Fibroblast of villous mesenchyme (primary cell): ENCODE measurements at regions not wholly inside any gene's neighbourhood (a gene's known extent, or its start where the extent isn't known, plus 50 kb on each side); places are given as distances from the start of the nearest gene placed in this dataset. TPM values are rescaled to one million over a fixed set of nuclear protein-coding genes. Genes with fewer than 3 reads are reported as not detected.

ENCODE experiments used
- DNase-seq: peaks from one replicate; pipeline ENCODE4 v3.0.0-alpha.2; 2010; ENCODE audit warnings: low read depth
- H3K4me3 ChIP-seq: 2 replicates; pipeline ENCODE4 v1.5.1; 2011; ENCODE audit warnings: low read depth, mild to moderate bottlenecking, low read length
- small RNA-seq: library from RNA; depleted of rRNA; stranded (forward); fragments of <200 nt; gene quantifications from one replicate; pipeline ENCODE3, GENCODE V24; 2012
- TF ChIP-seq, protein P1 (sequence below): IDR thresholded peaks from 2 replicates; pipeline ENCODE4 v1.5.1; 2012; ENCODE audit warnings: low read depth, mild to moderate bottlenecking, low read length; ENCODE audit not compliant: insufficient read depth

DNA sequence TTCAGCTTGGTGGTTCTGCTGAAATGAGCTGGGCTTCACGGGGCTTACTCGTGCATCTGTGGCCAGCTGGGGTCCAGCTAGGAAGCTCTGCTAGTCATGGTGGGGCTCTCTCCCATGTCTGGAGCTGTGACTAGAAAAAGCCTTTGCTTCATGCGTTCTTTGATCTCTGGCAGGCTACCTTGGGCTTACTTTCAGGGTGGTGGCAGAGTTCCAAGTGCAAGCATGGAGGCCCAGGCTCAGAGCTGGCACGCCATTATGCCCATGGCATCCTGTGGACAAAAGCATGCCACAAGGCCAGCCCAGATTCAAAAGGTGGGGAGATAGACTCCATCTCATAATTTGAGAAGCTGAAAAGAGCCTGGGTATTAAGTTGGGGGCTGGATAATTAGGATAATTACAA is 55.4 kb upstream of the GBA3 start:
- no peak for DNase-seq
- H3K4me3 ChIP-seq = no peak overlapping the region
- TF ChIP-seq, protein P1, sequence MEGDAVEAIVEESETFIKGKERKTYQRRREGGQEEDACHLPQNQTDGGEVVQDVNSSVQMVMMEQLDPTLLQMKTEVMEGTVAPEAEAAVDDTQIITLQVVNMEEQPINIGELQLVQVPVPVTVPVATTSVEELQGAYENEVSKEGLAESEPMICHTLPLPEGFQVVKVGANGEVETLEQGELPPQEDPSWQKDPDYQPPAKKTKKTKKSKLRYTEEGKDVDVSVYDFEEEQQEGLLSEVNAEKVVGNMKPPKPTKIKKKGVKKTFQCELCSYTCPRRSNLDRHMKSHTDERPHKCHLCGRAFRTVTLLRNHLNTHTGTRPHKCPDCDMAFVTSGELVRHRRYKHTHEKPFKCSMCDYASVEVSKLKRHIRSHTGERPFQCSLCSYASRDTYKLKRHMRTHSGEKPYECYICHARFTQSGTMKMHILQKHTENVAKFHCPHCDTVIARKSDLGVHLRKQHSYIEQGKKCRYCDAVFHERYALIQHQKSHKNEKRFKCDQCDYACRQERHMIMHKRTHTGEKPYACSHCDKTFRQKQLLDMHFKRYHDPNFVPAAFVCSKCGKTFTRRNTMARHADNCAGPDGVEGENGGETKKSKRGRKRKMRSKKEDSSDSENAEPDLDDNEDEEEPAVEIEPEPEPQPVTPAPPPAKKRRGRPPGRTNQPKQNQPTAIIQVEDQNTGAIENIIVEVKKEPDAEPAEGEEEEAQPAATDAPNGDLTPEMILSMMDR = no peak

Small RNA genes lying in the stretch of these regions (small RNA-seq; reads per million reads assigned to genes)
- not detected for gene AC098583.1
